K562 (cell line): ENCODE measurements at regions not wholly inside any gene's neighbourhood (a gene's known extent, or its start where the extent isn't known, plus 50 kb on each side); places are given as distances from the start of the nearest gene placed in this dataset.

Experiments
- BHLHE40 ChIP-seq: IDR thresholded peaks from 2 replicates; pipeline ENCODE4 v1.6.1; 2011; ENCODE audit warnings: low read length, improper control_type of control experiment
- CBX5 ChIP-seq: IDR thresholded peaks from 2 replicates; pipeline ENCODE4 v1.6.1; 2014; ENCODE audit warnings: low read depth, borderline replicate concordance
- MCM2 ChIP-seq: fragments of 450-650 bp; IDR thresholded peaks from 2 replicates; pipeline ENCODE4 v1.6.1; 2017; ENCODE audit warnings: low read depth, mild to moderate bottlenecking
- POLR2AphosphoS5 ChIP-seq: IDR thresholded peaks from 2 replicates; pipeline ENCODE4 v1.6.1; 2011; ENCODE audit warnings: mild to moderate bottlenecking, low read depth, low read length, moderate library complexity; ENCODE audit not compliant: control insufficient read depth, insufficient read depth
- PTBP1 ChIP-seq: fragments of 200-400 bp; formaldehyde crosslinking; IDR thresholded peaks from 2 replicates; pipeline ENCODE4 v1.6.1; 2017; ENCODE audit warnings: low read depth, low read length
- RBM34 ChIP-seq: fragments of 200-400 bp; formaldehyde crosslinking; IDR thresholded peaks from 2 replicates; pipeline ENCODE4 v1.6.1; 2018; ENCODE audit warnings: low read length, borderline replicate concordance; ENCODE audit not compliant: insufficient read depth
- SRSF3 ChIP-seq: fragments of 200-400 bp; formaldehyde crosslinking; IDR thresholded peaks from 2 replicates; pipeline ENCODE4 v1.6.1; 2016; ENCODE audit warnings: mild to moderate bottlenecking, low read length, moderate library complexity; ENCODE audit not compliant: insufficient read depth
- ZZZ3 ChIP-seq: fragments of 450-650 bp; IDR thresholded peaks from 2 replicates; pipeline ENCODE4 v1.6.1; 2016; ENCODE audit warnings: antibody characterized with exemption, mild to moderate bottlenecking, moderate library complexity
- TF ChIP-seq, protein P1 (sequence below), 3 experiments: IDR thresholded peaks in 2 of 3; conservative IDR thresholded peaks in 1 of 3; 2 replicates each; pipeline ENCODE4 v1.5.1; 2011 to 2012; ENCODE audit warnings: low read length in 3 of 3, mild to moderate bottlenecking in 3 of 3, control low read depth in 2 of 3, improper control_type of control experiment in 1 of 3, inconsistent platforms in 1 of 3, low read depth in 1 of 3, mixed read lengths in 1 of 3, moderate library complexity in 1 of 3; ENCODE audit not compliant: insufficient read depth in 2 of 3

DNA sequence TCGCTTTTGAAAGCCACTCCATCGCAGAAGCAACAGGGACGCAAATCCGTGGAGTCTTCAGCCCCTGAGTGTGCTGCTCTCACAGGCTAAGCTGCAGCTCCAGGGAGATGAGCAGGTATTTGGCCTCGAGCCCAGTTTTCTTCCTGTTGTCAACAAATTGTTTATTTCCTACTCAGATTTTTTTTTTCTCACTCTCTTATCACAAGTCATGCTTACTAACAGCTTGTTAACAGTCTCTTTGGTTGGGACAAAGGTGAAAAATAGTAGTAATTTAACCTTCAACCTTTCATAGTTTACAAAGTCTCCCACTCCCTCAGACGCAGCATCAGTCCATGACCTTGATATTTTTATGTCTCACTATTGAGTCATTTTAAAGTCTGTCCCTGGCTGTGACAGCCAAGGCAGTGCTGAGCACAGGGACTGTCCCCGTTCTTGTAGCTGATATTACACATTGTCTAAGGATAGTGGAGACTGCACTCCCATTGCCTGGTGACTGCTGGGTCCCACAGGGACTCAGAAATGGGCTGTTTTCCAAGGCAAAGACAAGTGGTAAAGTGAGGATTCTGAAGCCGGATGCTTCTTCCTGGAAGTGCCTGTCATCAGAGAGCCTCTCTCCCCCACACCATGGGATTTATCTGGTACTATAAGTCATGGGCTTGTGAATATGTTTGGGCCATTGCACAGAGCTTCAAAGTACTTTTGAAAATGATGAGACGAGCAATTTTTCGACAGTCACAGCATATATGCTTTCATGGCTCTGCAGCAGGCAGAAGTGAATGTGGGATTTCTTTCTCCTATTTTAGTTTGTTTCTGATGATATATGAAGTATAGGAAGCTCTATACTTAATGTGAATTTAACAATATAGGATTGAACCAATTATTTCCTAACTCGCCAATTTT is 59.8 kb upstream of the UNC13C start:
- TF ChIP-seq RBM34 = no peak
- TF ChIP-seq MCM2 = no peak
- no peak for TF ChIP-seq CBX5
- TF ChIP-seq, protein P1, sequence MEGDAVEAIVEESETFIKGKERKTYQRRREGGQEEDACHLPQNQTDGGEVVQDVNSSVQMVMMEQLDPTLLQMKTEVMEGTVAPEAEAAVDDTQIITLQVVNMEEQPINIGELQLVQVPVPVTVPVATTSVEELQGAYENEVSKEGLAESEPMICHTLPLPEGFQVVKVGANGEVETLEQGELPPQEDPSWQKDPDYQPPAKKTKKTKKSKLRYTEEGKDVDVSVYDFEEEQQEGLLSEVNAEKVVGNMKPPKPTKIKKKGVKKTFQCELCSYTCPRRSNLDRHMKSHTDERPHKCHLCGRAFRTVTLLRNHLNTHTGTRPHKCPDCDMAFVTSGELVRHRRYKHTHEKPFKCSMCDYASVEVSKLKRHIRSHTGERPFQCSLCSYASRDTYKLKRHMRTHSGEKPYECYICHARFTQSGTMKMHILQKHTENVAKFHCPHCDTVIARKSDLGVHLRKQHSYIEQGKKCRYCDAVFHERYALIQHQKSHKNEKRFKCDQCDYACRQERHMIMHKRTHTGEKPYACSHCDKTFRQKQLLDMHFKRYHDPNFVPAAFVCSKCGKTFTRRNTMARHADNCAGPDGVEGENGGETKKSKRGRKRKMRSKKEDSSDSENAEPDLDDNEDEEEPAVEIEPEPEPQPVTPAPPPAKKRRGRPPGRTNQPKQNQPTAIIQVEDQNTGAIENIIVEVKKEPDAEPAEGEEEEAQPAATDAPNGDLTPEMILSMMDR (IDR thresholded peaks at IDR 0.05 in 2 of 3, conservative IDR thresholded peaks at IDR 0.05 in 1 of 3; ENCODE audit: insufficient read depth in 2 of 3, low read depth in 1 of 3, low read length in 3 of 3) = no peak
- no peak for TF ChIP-seq SRSF3
- TF ChIP-seq POLR2AphosphoS5 = no peak
- no peak for TF ChIP-seq ZZZ3
- TF ChIP-seq BHLHE40 = no peak
- TF ChIP-seq PTBP1 = no peak
